ENCODE measurements at regions not wholly inside any gene's neighbourhood (a gene's known extent, or its start where the extent isn't known, plus 50 kb on each side); places are given as distances from the start of the nearest gene placed in this dataset.

- no peak for TF ChIP-seq EZH2 (IDR thresholded peaks at IDR 0.05; ENCODE audit: insufficient read depth, poor library complexity, severe bottlenecking)
- TF ChIP-seq EZH2phosphoT487 (IDR thresholded peaks at IDR 0.05; ENCODE audit: insufficient read depth, low read depth), result no peak
Measured at GRCh38 chr3:182309120-182309519, 484.2 kb upstream of the ATP11B start.

Data from GM23248 (cell line).